ENCODE measurements at regions not wholly inside any gene's neighbourhood (a gene's known extent, or its start where the extent isn't known, plus 50 kb on each side); places are given as distances from the start of the nearest gene placed in this dataset.

DNA sequence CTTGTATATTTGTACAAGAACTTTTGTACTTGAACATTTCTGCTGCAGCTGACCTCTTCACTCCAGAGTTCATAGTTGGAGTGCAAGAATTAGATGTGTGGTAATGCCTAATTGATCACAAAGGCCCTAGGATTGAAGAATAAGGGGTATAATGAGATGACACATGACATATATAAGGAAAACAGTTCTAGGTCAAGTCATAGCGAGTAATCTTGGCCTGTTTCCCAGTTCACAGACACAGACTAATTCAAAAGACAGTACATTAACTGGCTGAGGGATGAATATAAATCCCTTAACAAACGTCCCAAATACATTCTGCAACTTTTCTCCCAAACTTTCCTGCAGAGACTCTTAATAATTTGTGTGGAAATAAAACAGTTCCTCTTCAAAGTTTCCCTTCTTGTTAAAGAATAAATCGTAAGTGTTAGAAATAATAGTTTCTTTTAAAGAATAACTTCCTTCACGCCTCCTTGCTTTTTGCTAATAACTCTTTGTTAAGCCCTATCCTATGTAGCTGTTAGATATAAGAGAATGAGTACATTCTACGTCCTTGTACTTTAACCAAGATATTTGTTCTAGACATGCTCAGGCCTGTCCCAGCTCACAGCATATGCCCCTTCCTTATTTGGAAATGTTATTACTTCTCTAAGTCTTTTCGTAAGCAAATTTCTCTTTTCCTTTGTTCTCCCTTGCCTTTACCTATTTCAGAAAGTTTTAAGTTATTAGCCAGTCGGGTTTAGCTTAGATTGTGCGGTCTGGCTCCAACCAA lies 556.4 kb upstream of the CTNND2 start:
- no peak for DNase-seq (ENCODE audit: low read depth in 3 of 3, low spot score in 2 of 3)

- DNase-seq (ENCODE audit: low read depth in 3 of 3, low spot score in 2 of 3), result no peak
Observed at GRCh38 chr5:12459326-12459725, 555.1 kb upstream of the CTNND2 start.

DNA sequence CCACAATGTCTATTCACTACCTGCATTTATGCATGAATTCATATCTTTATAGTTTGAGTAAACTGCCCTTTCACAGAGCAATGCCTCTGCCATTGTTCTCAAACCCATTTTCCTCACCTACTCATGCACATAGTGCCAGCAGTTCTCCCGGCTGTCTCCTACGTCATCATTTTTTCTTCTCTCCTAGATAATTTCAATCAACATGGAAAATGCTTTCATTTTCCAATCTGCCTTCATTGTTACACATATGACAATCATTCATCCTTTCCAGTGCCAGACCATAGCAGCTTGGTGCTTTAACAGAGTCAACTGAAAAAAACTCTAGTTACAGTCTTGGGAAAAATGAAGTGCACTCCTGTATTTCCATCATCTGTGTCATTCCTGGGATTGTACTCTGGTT lies 514.8 kb upstream of the CTNND2 start:
- DNase-seq (ENCODE audit: low read depth in 3 of 3, low spot score in 2 of 3), result no peak

GRCh38 chr5:12413585-12413984 lies 509.3 kb upstream of the CTNND2 start:
- no peak for DNase-seq (ENCODE audit: low read depth in 3 of 3, low spot score in 2 of 3)

DNA sequence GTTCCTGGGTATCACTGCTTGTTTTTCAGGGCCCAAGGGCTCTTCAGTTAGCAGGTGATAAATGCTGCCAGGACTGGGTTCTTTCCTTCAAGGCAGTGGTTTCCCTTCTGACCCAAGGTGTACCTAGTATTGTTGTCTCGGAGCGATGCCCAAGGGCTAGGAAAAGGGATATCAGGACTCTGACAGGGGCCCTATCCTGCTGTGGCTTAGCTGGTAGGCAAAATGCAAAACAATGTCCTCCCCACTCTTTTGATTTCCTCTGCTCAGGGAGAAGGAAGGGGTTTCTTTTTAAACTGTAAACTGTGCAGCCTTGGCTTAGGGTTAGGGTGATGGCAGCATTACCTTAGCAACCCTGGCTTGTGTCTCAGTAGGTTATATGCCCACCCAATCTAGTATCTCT lies 508.8 kb upstream of the CTNND2 start:
- DNase-seq (ENCODE audit: low read depth in 3 of 3, low spot score in 2 of 3), result no peak

GRCh38 chr5:12399868-12400267 lies 495.6 kb upstream of the CTNND2 start:
- DNase-seq (ENCODE audit: low read depth in 3 of 3, low spot score in 2 of 3), result no peak

DNA sequence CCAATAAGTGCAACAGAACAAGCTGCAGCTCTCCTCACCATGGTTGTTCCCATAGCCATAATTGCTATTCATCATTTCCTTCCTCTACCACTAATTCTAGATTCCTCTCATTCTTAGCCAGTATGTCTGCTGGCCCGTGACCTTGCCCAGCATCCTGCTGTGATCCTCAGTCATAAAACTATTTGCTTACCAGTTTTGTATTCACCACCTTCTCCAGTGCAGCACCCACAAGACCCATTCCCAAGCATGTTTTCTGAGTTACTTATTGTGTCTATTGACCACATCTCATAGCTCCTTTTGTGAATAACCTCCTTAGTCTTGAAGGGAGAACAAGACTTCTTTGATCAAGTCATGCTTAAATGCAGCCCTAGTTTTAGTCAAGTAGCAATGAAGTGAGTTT lies 488.0 kb upstream of the CTNND2 start:
- no peak for DNase-seq (ENCODE audit: low read depth in 3 of 3, low spot score in 2 of 3)

GRCh38 chr5:12385095-12385494 lies 480.8 kb upstream of the CTNND2 start:
- DNase-seq (ENCODE audit: low read depth in 3 of 3, low spot score in 2 of 3), result no peak

- no peak for DNase-seq (ENCODE audit: low read depth in 3 of 3, low spot score in 2 of 3)
Observed at GRCh38 chr5:12384005-12384404, 479.8 kb upstream of the CTNND2 start.

DNA sequence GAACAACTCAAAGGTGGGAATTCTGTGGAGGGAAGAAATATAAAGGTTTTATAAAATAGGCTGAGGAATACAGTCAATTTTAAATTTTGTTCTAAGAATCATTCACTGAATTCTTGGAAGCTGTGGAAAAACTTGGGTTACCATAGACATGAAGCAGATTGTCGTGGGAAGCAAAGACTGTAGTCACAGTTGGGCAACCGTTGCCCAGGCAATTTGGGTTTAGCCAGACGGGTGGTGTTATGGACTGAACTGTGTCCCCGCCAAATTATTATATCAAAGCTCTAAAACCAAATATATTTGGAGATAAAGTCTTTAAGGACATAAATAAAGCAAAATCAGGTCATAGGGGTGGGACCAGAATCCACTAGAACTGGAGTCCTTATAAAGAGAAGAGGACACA lies 463.7 kb upstream of the CTNND2 start:
- DNase-seq (ENCODE audit: low read depth in 3 of 3, low spot score in 2 of 3), result no peak

GRCh38 chr5:12360218-12360617 lies 456.0 kb upstream of the CTNND2 start:
- no peak for DNase-seq (ENCODE audit: low read depth in 3 of 3, low spot score in 2 of 3)

GRCh38 chr5:12358371-12359090 lies 454.3 kb upstream of the CTNND2 start:
- DNase-seq (ENCODE audit: low read depth in 3 of 3, low spot score in 2 of 3), result no peak

- no peak for DNase-seq (ENCODE audit: low read depth in 3 of 3, low spot score in 2 of 3)
Observed at GRCh38 chr5:12357626-12358025, 453.4 kb upstream of the CTNND2 start.

DNA sequence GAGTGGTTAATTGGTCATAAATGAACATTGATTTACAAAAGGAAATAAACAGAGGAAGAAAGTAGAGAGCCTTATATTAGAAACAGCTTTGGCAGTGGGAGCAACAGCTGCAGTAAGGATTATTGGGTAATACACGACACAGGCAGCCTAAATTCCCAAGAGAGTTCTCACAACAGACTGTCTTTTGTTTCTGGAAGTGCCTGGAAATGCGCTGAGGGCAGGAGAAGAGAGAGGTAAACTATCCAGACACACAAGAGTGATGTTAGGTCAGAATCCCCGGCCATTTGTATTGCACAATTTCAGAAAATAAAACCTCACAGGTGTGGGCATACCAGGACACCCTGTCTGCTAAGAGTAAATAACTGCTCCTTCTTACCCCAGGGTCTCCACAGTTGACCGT lies 450.4 kb upstream of the CTNND2 start:
- no peak for DNase-seq (ENCODE audit: low read depth in 3 of 3, low spot score in 2 of 3)

- no peak for DNase-seq (ENCODE audit: low read depth in 3 of 3, low spot score in 2 of 3)
Observed at GRCh38 chr5:12343558-12343957, 439.3 kb upstream of the CTNND2 start.

DNA sequence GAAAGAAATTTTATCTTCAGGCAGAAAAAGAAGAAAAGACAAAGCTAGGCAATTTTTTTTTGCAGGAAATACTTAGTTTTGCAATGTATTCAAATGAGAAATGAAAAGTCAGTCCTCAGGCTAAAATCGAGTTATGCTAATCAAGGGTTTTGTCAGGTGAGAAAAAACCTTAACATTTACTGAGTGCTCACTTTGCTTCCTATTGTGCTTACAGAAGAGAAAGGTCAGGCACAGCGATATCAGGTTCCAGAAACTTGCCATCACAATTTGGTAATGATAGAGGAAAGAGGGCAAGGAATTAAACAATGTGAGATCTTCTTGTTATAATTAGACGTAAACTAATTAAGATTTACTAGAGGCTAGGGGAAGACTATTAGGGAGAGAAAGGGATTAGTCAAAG lies 431.7 kb upstream of the CTNND2 start:
- no peak for DNase-seq (ENCODE audit: low read depth in 3 of 3, low spot score in 2 of 3)

- no peak for DNase-seq (ENCODE audit: low read depth in 3 of 3, low spot score in 2 of 3)
Observed at GRCh38 chr5:12332480-12332879, 428.2 kb upstream of the CTNND2 start.

- DNase-seq (ENCODE audit: low read depth in 3 of 3, low spot score in 2 of 3), result no peak
Observed at GRCh38 chr5:12330993-12331588, 426.8 kb upstream of the CTNND2 start.

GRCh38 chr5:12330381-12330780 lies 426.1 kb upstream of the CTNND2 start:
- no peak for DNase-seq (ENCODE audit: low read depth in 3 of 3, low spot score in 2 of 3)

- DNase-seq (ENCODE audit: low read depth in 3 of 3, low spot score in 2 of 3), result no peak
Observed at GRCh38 chr5:12323637-12324229, 419.5 kb upstream of the CTNND2 start.

- DNase-seq (ENCODE audit: low read depth in 3 of 3, low spot score in 2 of 3), result no peak
Observed at GRCh38 chr5:12322042-12322441, 417.8 kb upstream of the CTNND2 start.

- no peak for DNase-seq (ENCODE audit: low read depth in 3 of 3, low spot score in 2 of 3)
Observed at GRCh38 chr5:12320331-12320730, 416.1 kb upstream of the CTNND2 start.

All from right renal cortex interstitium (tissue), 3 donors.